CD8-positive, alpha-beta memory T cell (primary cell): ENCODE measurements at regions not wholly inside any gene's neighbourhood (a gene's known extent, or its start where the extent isn't known, plus 50 kb on each side); places are given as distances from the start of the nearest gene placed in this dataset.
A peak's percentile ranks its signal among the peaks of the same experiment; 100 is the strongest.
"Not testable (repeated sequence)": the region's sequence is repeated elsewhere in the genome, so short reads cannot be mapped to it uniquely, and the experiment has no call there.

Source experiments
- CTCF ChIA-PET: fragments of 350-600 bp; sonication (Branson Sonifier 250); formaldehyde crosslinking; loops from one replicate; lab custom pipeline; 2021; ENCODE audit warnings: antibody characterized with exemption; lab: Charles Lee
- POLR2A ChIA-PET: fragments of 350-600 bp; sonication (Branson Sonifier 250); formaldehyde crosslinking; loops from one replicate; lab custom pipeline; 2021; ENCODE audit warnings: antibody characterized with exemption; lab: Charles Lee
- DNase-seq, 5 donors: peaks; one replicate each; pipeline versions ENCODE4 v3.0.0 to v3.0.0-alpha.2; 2020 to 2022; ENCODE audit warnings: mixed read lengths in 1 of 5
- H3K27ac ChIP-seq: one replicate; pipeline ENCODE4 v1.7.0; 2013; ENCODE audit warnings: low read depth, mild to moderate bottlenecking, low read length, moderate library complexity
- H3K27me3 ChIP-seq: 2 replicates; pipeline ENCODE4 v1.7.0; 2013; ENCODE audit warnings: low read length, mild to moderate bottlenecking; ENCODE audit not compliant: insufficient read depth, poor library complexity, severe bottlenecking
- H3K36me3 ChIP-seq: 2 replicates; pipeline ENCODE4 v1.7.0; 2013; ENCODE audit warnings: mild to moderate bottlenecking, low read length, moderate library complexity; ENCODE audit not compliant: insufficient read depth
- H3K4me1 ChIP-seq: 2 replicates; pipeline ENCODE4 v1.7.0; 2013; ENCODE audit warnings: mild to moderate bottlenecking, low read length, moderate library complexity; ENCODE audit not compliant: insufficient read depth
- H3K4me3 ChIP-seq: 2 replicates; pipeline ENCODE4 v1.7.0; 2013; ENCODE audit warnings: mild to moderate bottlenecking, low read length
- H3K9me3 ChIP-seq: 2 replicates; pipeline ENCODE4 v1.7.0; 2013; ENCODE audit warnings: mild to moderate bottlenecking, low read length
- H3K27ac Mint-ChIP-seq, 8 donors: one replicate each; pipeline ENCODE4 v1.8.0; 2020 to 2021; ENCODE audit warnings: mixed read lengths in 8 of 8, mild to moderate bottlenecking in 6 of 8, inconsistent platforms in 3 of 8, moderate library complexity in 3 of 8
- H3K27me3 Mint-ChIP-seq, 2 donors: one replicate each; pipeline ENCODE4 v1.8.0; 2020 to 2021; ENCODE audit warnings: mixed read lengths in 2 of 2, mild to moderate bottlenecking in 1 of 2, moderate library complexity in 1 of 2
- H3K36me3 Mint-ChIP-seq, 3 donors: one replicate each; pipeline ENCODE4 v1.8.0; 2020 to 2021; ENCODE audit warnings: mixed read lengths in 3 of 3, inconsistent platforms in 1 of 3, mild to moderate bottlenecking in 1 of 3
- H3K4me1 Mint-ChIP-seq, 3 donors: one replicate each; pipeline ENCODE4 v1.8.0; 2020 to 2021; ENCODE audit warnings: mixed read lengths in 3 of 3, inconsistent platforms in 1 of 3, mild to moderate bottlenecking in 1 of 3
- H3K4me3 Mint-ChIP-seq, 7 donors: one replicate each; pipeline ENCODE4 v1.8.0; 2020 to 2021; ENCODE audit warnings: mixed read lengths in 7 of 7, mild to moderate bottlenecking in 6 of 7, moderate library complexity in 4 of 7, inconsistent platforms in 2 of 7
- H3K9me3 Mint-ChIP-seq, 5 donors: one replicate each; pipeline ENCODE4 v1.8.0; 2020 to 2022; ENCODE audit warnings: mixed read lengths in 5 of 5, mild to moderate bottlenecking in 3 of 5, moderate library complexity in 2 of 5, inconsistent platforms in 1 of 5

- Histone ChIP-seq H3K4me1 (no peaks in the 10 kb centered on the region), H3K27ac (no peak overlapping the region), H3K9me3 (no peaks in the 10 kb centered on the region), H3K27me3 (no peaks in the 10 kb centered on the region), H3K4me3 (no peak overlapping the region), H3K36me3 (no peaks in the 10 kb centered on the region)
- Mint-ChIP-seq H3K4me1 (peaks cover 0 to 3% (median 0%) of the 10 kb centered on the region in 3 donors), H3K9me3 (peaks cover 0 to 4% (median 0%) of the 10 kb centered on the region in 5 donors), H3K36me3 (peaks cover 0 to 27% (median 0%) of the 10 kb centered on the region in 3 donors), H3K27me3 (peaks cover 10 to 11% of the 10 kb centered on the region in 2 donors), H3K4me3 (no peak overlapping the region), H3K27ac (peak overlapping the region in 1 of 8 donors; percentile 29)
- ChIA-PET CTCF (no interaction called here), POLR2A (no interaction called here)
- DNase-seq, result no peak
These were observed 157.7 kb downstream of the HHIPL2 start for GRCh38 chr1:222390181-222390580.

- no peak for DNase-seq
These were observed 160.7 kb downstream of the HHIPL2 start for GRCh38 chr1:222387007-222387814.

GRCh38 chr1:222385955-222386354 is 161.9 kb downstream of the HHIPL2 start:
- H3K4me1 Mint-ChIP-seq, result peaks cover 0 to 3% (median 0%) of the 10 kb centered on the region in 3 donors
- peak overlapping the region in 1 of 8 donors; percentile 74 for H3K27ac Mint-ChIP-seq
- Histone ChIP-seq H3K4me1 (no peaks in the 10 kb centered on the region), H3K36me3 (no peaks in the 10 kb centered on the region), H3K4me3 (no peak overlapping the region), H3K27ac (no peak overlapping the region), H3K9me3 (no peaks in the 10 kb centered on the region), H3K27me3 (no peaks in the 10 kb centered on the region)
- peaks cover 4 to 5% of the 10 kb centered on the region in 2 donors for H3K27me3 Mint-ChIP-seq
- no peak for DNase-seq
- peaks cover 0 to 19% (median 0%) of the 10 kb centered on the region in 3 donors for H3K36me3 Mint-ChIP-seq
- H3K9me3 Mint-ChIP-seq, result peaks cover 0 to 5% (median 0%) of the 10 kb centered on the region in 5 donors
- no peak overlapping the region for H3K4me3 Mint-ChIP-seq
- ChIA-PET POLR2A (no interaction called here), CTCF (no interaction called here)

More at GRCh38 chr1:222387007-222387814, 160.7 kb downstream of the HHIPL2 start:
- H3K36me3 ChIP-seq, result no peaks in the 10 kb centered on the region
- H3K36me3 Mint-ChIP-seq, result peaks cover 0 to 23% (median 0%) of the 10 kb centered on the region in 3 donors
- H3K4me1 ChIP-seq, result no peaks in the 10 kb centered on the region
- H3K27me3 Mint-ChIP-seq, result peaks cover 7 to 8% of the 10 kb centered on the region in 2 donors
- POLR2A ChIA-PET, result no interaction called here
- no peak overlapping the region for H3K27ac Mint-ChIP-seq
- peaks cover 0 to 3% (median 0%) of the 10 kb centered on the region in 5 donors for H3K9me3 Mint-ChIP-seq
- CTCF ChIA-PET, result no interaction called here
- H3K4me1 Mint-ChIP-seq, result peaks cover 0 to 3% (median 0%) of the 10 kb centered on the region in 3 donors
- no peaks in the 10 kb centered on the region for H3K9me3 ChIP-seq
- H3K4me3 Mint-ChIP-seq, result no peak overlapping the region
- no peaks in the 10 kb centered on the region for H3K27me3 ChIP-seq
- no peak overlapping the region for H3K27ac ChIP-seq
- no peak overlapping the region for H3K4me3 ChIP-seq

- no peaks in the 10 kb centered on the region for H3K9me3 ChIP-seq
- no peak for DNase-seq
- POLR2A ChIA-PET, result no interaction called here
- Mint-ChIP-seq H3K27me3 (peaks cover 5 to 10% of the 10 kb centered on the region in 2 donors), H3K4me1 (peaks cover 0 to under 1% (median 0%) of the 10 kb centered on the region in 3 donors), H3K9me3 (peaks cover 0 to 9% (median 5%) of the 10 kb centered on the region in 5 donors), H3K27ac (peak overlapping the region in 1 of 8 donors; percentile 54), H3K4me3 (no peak overlapping the region), H3K36me3 (peaks cover 0 to 23% (median 0%) of the 10 kb centered on the region in 3 donors)
- H3K27me3 ChIP-seq, result no peaks in the 10 kb centered on the region
- CTCF ChIA-PET, result no interaction called here
- H3K4me3 ChIP-seq, result no peak overlapping the region
- H3K36me3 ChIP-seq, result no peaks in the 10 kb centered on the region
- no peak overlapping the region for H3K27ac ChIP-seq
- H3K4me1 ChIP-seq, result no peaks in the 10 kb centered on the region
These were observed 162.6 kb downstream of the HHIPL2 start for GRCh38 chr1:222385262-222385661.

- H3K9me3 ChIP-seq, result no peaks in the 10 kb centered on the region
- H3K36me3 Mint-ChIP-seq, result peaks cover 0 to 30% (median 0%) of the 10 kb centered on the region in 3 donors
- ChIA-PET POLR2A (no interaction called here), CTCF (no interaction called here)
- no peaks in the 10 kb centered on the region for H3K4me1 ChIP-seq
- H3K27me3 Mint-ChIP-seq, result peaks cover 2 to 11% of the 10 kb centered on the region in 2 donors
- H3K27me3 ChIP-seq, result no peaks in the 10 kb centered on the region
- no peak overlapping the region for H3K4me3 ChIP-seq
- peaks cover 0 to 16% (median 11%) of the 10 kb centered on the region in 5 donors for H3K9me3 Mint-ChIP-seq
- H3K27ac ChIP-seq, result no peak overlapping the region
- no peak overlapping the region for H3K27ac Mint-ChIP-seq
- H3K4me1 Mint-ChIP-seq, result no peaks in the 10 kb centered on the region
- no peak for DNase-seq
- H3K36me3 ChIP-seq, result no peaks in the 10 kb centered on the region
- no peak overlapping the region for H3K4me3 Mint-ChIP-seq
These were observed 163.4 kb downstream of the HHIPL2 start for GRCh38 chr1:222384531-222384930.

- Mint-ChIP-seq H3K36me3 (peaks cover 0 to 20% (median 0%) of the 10 kb centered on the region in 3 donors), H3K9me3 (peaks cover 0 to 17% (median 11%) of the 10 kb centered on the region in 5 donors), H3K27ac (no peak overlapping the region), H3K27me3 (peaks cover 3 to 10% of the 10 kb centered on the region in 2 donors), H3K4me1 (no peaks in the 10 kb centered on the region), H3K4me3 (no peak overlapping the region)
- Histone ChIP-seq H3K27ac (no peak overlapping the region), H3K36me3 (no peaks in the 10 kb centered on the region), H3K4me1 (no peaks in the 10 kb centered on the region), H3K9me3 (no peaks in the 10 kb centered on the region), H3K4me3 (no peak overlapping the region), H3K27me3 (no peaks in the 10 kb centered on the region)
- POLR2A ChIA-PET, result no interaction called here
- CTCF ChIA-PET, result no interaction called here
- no peak for DNase-seq
These were observed 165.7 kb downstream of the HHIPL2 start for GRCh38 chr1:222382171-222382570.

GRCh38 chr1:222377428-222378088 is 170.3 kb downstream of the HHIPL2 start:
- DNase-seq, result no peak
- Mint-ChIP-seq H3K27me3 (peaks cover 3 to 10% of the 10 kb centered on the region in 2 donors), H3K4me3 (no peak overlapping the region), H3K9me3 (peaks cover 0 to 16% (median 11%) of the 10 kb centered on the region in 5 donors), H3K27ac (no peak overlapping the region), H3K36me3 (peaks cover 0 to 17% (median 0%) of the 10 kb centered on the region in 3 donors), H3K4me1 (peaks cover 0 to 16% (median 0%) of the 10 kb centered on the region in 3 donors)
- H3K4me3 ChIP-seq, result no peak overlapping the region
- no peaks in the 10 kb centered on the region for H3K4me1 ChIP-seq
- H3K27me3 ChIP-seq, result no peaks in the 10 kb centered on the region
- no peak overlapping the region for H3K27ac ChIP-seq
- POLR2A ChIA-PET, result no interaction called here
- H3K36me3 ChIP-seq, result no peaks in the 10 kb centered on the region
- CTCF ChIA-PET, result no interaction called here
- H3K9me3 ChIP-seq, result no peaks in the 10 kb centered on the region

- Mint-ChIP-seq H3K4me1 (peaks cover 0 to 16% (median 0%) of the 10 kb centered on the region in 3 donors), H3K36me3 (peaks cover 0 to 10% (median 0%) of the 10 kb centered on the region in 3 donors), H3K9me3 (peaks cover 0 to 12% (median 11%) of the 10 kb centered on the region in 5 donors), H3K27me3 (peaks cover 3 to 10% of the 10 kb centered on the region in 2 donors)
- H3K4me1 ChIP-seq, POLR2A ChIA-PET, H3K27ac ChIP-seq, H3K4me3 ChIP-seq, H3K9me3 ChIP-seq, H3K4me3 Mint-ChIP-seq, CTCF ChIA-PET, H3K36me3 ChIP-seq, H3K27me3 ChIP-seq, DNase-seq, H3K27ac Mint-ChIP-seq: not testable (repeated sequence)
These were observed 171.1 kb downstream of the HHIPL2 start for GRCh38 chr1:222376791-222377190.
